Gastroesophageal sphincter (tissue), 3 donors: ENCODE measurements at regions not wholly inside any gene's neighbourhood (a gene's known extent, or its start where the extent isn't known, plus 50 kb on each side); places are given as distances from the start of the nearest gene placed in this dataset.

Experiments used
- POLR2AphosphoS5 ChIP-seq: sonication (generic); formaldehyde crosslinking; IDR thresholded peaks from one replicate; pipeline ENCODE4 v1.6.1; 2017; ENCODE audit warnings: antibody characterized with exemption
- TF ChIP-seq, protein P1 (sequence below), 4 experiments: fragments of 200-600 bp in 2 of 4; fragments of 450-650 bp in 2 of 4; sonication (generic) in 1 of 4; IDR thresholded peaks; one replicate each; pipeline ENCODE4 v1.5.1; 2017 to 2019; ENCODE audit warnings: antibody characterized with exemption in 4 of 4, mild to moderate bottlenecking in 2 of 4, moderate library complexity in 2 of 4

DNA sequence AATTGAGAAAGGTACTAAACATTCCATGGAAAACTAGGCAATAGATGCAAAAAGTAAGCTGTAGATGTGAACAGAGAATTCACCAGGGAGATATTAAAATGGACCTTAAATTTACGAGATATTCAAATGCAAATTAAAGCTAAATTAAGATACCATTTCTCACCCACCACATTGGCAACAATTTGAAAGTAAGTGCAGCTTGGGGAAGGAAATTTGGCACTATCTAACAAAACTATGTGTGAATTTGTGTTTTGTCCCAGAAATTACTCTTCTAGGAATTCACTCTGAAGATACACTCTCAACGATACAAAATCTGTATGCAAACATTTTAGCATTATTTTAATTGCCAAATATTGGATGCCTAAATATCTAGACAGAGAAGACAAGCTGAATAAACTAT lies 178.2 kb upstream of the SORCS1 start:
- TF ChIP-seq, protein P1, sequence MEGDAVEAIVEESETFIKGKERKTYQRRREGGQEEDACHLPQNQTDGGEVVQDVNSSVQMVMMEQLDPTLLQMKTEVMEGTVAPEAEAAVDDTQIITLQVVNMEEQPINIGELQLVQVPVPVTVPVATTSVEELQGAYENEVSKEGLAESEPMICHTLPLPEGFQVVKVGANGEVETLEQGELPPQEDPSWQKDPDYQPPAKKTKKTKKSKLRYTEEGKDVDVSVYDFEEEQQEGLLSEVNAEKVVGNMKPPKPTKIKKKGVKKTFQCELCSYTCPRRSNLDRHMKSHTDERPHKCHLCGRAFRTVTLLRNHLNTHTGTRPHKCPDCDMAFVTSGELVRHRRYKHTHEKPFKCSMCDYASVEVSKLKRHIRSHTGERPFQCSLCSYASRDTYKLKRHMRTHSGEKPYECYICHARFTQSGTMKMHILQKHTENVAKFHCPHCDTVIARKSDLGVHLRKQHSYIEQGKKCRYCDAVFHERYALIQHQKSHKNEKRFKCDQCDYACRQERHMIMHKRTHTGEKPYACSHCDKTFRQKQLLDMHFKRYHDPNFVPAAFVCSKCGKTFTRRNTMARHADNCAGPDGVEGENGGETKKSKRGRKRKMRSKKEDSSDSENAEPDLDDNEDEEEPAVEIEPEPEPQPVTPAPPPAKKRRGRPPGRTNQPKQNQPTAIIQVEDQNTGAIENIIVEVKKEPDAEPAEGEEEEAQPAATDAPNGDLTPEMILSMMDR (IDR thresholded peaks at IDR 0.05) = no peak
- no peak for TF ChIP-seq POLR2AphosphoS5
